NCI-H1105 (cell line): ENCODE measurements at regions not wholly inside any gene's neighbourhood (a gene's known extent, or its start where the extent isn't known, plus 50 kb on each side); places are given as distances from the start of the nearest gene placed in this dataset.

Source experiments
- DNase-seq: peaks from one replicate; lab custom pipeline; 2025; lab: John Stamatoyannopoulos, UW

DNA sequence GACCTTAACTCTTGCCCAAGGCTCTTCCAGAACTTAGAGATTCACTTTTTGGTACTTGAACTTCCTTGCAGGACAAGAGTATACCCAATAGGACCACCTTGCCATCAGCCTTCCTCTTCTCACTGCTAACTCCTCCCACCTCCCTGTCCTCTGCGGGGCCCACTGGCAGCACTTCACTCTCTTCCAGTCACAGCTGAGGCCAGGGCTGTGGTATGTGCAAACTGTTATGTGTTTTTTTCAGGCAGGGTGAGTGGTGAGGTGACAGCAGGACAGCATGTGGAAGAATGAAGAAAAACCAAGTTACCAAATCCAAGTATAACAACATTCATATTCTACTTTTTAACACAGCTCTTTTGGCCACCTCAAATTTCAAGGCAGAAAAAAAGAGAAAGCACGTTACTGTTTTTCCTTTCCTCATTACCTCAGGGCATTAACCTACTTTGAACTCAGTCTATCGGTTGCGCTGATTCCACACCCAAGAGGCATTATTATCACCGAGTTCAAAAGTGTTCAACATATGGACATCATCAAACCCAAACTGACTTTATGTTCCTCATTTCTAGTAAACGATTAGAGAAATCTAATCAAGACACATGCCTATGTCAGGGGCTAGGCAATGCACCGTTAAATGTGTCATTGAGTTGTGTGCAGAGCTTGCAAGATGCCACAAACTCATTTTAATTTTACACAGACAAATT is 605.2 kb upstream of the SYT4 start:
- no peak for DNase-seq

DNA sequence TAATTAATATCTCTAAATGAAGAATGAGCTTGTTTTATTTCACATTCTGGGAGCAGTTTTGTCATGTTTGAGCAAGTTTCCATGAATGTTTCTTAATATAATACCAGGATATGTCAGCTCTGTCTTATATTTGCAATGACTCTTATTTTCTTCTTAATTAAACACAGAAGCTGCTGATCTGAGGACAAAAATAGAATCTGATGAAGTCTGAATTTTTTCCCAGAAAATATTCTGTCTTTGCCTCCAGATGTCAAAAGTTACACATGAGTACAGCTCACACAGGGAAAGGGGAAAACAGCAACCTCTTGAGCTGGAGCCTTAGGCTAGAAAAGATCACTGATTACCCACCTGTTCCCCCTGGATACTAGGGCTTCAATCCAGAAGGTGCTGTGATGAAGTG is 606.6 kb upstream of the SYT4 start:
- DNase-seq: no peak

DNA sequence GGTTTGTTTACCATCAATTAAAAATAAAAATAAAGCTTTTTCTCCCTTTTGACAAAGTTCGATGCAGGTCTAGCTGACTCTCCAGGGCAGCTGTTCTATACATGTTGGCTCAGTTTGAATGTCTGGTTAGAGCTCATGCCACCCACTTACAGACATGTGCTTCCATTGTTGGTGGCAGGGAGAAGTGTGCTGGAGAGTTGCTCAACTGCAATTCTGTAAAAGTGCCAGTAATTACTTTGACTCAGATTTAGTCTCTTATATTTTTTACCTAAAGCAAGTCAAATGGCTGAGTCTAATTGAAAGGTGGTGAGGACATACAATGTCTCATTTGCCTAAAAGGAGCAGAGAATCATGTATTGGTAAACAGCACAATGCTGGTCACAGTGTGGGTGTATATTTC is 609.1 kb upstream of the SYT4 start:
- peak; percentile 8 for DNase-seq

DNA sequence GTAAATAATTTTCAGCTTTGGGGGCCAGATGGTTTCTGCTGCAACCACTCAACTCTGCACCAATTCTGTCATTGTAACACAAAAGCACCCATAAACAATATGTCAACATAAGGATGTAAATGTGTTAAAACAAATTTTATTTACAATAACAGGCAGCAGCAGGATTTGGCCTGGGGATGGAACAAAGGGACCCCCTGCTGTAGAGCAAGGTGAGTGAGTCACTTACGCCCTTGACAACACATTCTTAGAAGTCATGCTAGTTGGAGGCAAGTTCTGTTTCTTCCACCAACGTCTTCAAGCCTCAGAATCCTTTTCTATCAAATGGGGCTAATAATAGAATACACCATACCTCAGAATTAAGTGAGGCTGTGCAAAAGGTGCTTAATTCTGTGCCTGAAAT is 610.2 kb upstream of the SYT4 start:
- DNase-seq: no peak

GRCh38 chr18:43888598-43888997 is 611.3 kb upstream of the SYT4 start:
- DNase-seq: no peak

GRCh38 chr18:43893001-43893637 is 615.8 kb upstream of the SYT4 start:
- DNase-seq: no peak

GRCh38 chr18:43904209-43904837 is 627.0 kb upstream of the SYT4 start:
- DNase-seq: no peak

DNA sequence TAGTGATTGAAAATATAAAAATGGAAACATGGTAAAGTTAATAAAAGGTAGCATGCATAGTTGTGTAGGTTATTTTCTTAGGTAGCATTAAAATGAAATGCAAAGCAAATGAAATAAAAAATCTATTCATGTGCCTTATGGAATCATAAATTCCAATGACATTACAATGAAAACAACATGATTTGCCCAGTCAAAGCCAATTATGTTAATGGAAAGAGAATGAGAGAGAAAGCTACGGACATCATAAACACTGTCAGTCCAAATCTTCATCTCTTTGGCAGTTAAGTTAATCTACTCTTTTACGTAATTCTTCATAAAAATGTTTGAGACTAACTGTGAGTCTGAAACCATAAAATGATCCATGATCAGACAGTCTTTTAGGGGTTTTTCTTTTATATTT is 636.7 kb upstream of the SYT4 start:
- no peak for DNase-seq

- DNase-seq: no peak
Measured at GRCh38 chr18:43916984-43917383, 639.7 kb upstream of the SYT4 start.

- DNase-seq: no peak
Measured at GRCh38 chr18:43917520-43917919, 640.2 kb upstream of the SYT4 start.

DNA sequence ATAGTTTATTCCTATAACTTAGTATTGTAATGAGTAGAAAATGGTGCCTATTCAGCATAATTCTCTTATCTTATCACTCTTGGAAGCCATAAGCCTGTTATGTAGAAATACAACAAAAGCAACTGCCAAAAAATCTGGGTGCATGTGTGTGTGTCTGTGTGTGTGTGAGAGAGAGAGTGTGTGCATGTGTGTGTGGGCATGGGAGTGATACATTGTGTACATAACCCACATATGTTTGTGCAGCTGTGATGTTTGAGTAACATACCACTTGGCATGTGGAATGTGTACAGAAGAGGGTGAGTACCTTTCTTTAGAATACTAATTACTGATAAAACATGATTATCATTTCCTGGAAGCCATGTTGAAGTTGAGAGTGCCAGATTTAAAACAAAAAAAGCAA is 642.3 kb upstream of the SYT4 start:
- DNase-seq: peak; percentile 6

- no peak for DNase-seq
Measured at GRCh38 chr18:43931439-43931838, 654.1 kb upstream of the SYT4 start.

DNA sequence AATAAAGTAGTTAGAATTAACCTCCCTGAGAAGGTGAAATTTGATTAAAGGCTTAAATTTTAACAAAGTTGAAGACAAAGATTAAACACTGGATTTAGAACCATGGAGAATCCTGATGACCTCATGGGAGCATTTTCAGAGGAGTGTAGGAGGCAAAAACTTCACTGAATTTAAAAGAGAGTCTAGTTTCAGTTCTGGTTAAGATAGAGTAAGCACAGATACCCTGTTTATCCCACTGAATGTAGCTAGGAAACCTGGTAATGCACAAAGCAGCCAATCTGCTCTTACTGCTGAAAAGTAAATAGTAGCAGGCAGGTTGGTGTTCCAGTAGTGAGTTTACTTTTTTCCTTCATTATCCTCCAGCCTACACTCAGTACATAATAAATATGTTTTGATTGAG is 654.9 kb upstream of the SYT4 start:
- DNase-seq: peak; percentile 3

- no peak for DNase-seq
Measured at GRCh38 chr18:43933177-43933576, 655.9 kb upstream of the SYT4 start.

DNA sequence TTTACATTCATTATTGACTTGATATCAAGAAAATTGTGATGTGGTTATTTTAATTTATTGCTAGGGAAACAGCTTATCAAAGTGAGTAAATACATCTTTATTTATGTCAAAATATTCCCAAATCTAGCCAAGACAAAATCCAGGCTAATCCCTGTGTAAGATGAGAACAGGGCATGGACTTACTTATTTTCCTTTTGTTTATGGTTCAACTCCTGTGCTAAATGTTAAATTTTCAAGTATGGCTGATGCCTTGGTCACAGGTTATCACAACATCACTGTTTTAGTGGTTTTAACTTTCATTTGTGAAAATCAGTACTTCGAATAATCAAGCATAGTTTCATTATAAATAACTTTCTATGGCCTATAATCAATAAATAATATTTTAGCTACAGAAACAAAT is 657.0 kb upstream of the SYT4 start:
- DNase-seq: no peak

- DNase-seq: no peak
Measured at GRCh38 chr18:43934781-43935471, 657.6 kb upstream of the SYT4 start.

GRCh38 chr18:43936176-43936575 is 658.9 kb upstream of the SYT4 start:
- DNase-seq: no peak

GRCh38 chr18:43949291-43949690 is 672.0 kb upstream of the SYT4 start:
- no peak for DNase-seq

DNA sequence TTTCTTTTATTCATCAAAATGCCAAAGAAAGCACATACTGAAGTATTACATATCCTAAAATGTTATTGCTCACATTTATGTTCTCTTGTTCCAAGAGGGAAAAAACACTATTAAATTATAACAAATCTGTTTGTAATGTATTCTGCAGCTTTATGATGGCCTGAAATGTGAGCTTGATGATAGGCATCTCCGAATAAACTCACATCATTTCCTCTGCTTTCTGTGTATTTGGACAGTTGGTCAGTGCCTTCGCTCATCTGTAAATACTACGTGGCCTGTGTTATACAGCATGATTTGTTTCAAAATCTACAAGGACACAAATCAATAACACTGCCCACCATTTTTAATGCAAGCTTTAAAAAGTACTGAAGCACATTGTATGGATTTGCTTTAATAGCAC is 672.8 kb upstream of the SYT4 start:
- DNase-seq: no peak

DNA sequence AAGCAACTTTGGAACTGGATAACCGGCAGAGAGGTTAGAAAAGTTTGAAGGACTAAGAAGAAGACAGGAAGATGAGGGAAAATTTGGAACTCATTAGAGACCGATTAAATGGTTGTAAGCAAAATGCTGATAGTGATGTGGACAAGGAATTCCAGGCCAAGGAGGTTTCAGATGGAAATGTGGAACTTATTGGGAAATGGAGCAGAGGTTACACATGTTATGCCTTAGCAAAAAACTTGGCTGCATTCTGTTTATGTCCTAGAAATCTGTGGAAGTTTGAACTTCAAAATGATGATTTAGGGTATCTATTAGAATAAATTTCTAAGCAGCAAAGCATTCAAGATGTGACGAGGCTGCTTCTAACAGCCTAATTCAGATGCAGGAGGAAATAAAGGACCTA is 675.1 kb upstream of the SYT4 start:
- DNase-seq: no peak

DNA sequence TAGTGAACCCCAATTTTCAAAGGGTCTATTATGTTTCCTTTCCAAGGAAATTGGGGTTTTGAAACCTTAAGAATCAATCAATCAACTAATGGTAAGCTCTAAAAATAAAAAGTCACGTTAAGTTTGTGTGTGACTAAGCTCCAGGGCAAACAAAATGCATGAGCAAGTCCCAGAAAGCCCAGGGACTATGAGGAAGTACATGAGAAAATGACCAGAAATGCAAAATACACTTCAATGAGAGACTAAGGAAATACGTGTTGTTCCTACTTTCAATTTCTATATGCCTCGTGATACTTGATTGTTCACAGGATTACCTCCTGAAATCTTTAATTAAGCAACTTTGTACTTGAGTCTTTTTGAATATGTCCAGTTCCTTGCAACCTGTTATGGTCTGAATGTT is 684.4 kb upstream of the SYT4 start:
- DNase-seq: no peak

GRCh38 chr18:43964666-43965065 is 687.4 kb upstream of the SYT4 start:
- DNase-seq: no peak

DNA sequence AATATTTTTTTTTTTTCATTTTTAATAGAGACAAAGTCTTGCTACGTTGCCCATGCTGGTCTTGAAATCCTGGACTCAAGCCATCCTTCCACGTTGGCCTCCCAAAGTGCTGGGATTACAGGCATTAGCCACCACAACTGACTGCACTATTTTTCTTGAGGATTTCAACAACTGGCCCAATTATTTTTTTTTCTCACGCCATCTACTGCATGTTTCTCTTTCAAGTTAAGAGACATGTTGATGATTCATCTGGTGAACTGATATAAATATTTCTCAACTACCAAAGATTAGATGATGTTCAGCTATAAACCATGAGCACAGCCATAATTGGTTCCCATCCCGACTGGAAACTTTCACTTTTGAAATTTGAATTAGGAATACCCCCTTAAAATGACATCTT is 688.4 kb upstream of the SYT4 start:
- DNase-seq: no peak
